Tibial nerve (tissue), 4 donors: ENCODE measurements at regions not wholly inside any gene's neighbourhood (a gene's known extent, or its start where the extent isn't known, plus 50 kb on each side); places are given as distances from the start of the nearest gene placed in this dataset.

ENCODE experiments used
- DNase-seq, 2 donors: peaks; one replicate each; pipeline ENCODE4 v3.0.0-alpha.2; 2019; ENCODE audit warnings: low spot score in 2 of 2
- H3K27ac ChIP-seq, 4 donors: fragments of 200-600 bp; sonication (generic) in 3 of 4; one replicate each; pipeline ENCODE4 v1.5.1; 2017 to 2019; ENCODE audit warnings: mild to moderate bottlenecking in 1 of 4
- H3K27me3 ChIP-seq, 2 donors: fragments of 200-600 bp; sonication (generic) in 1 of 2; one replicate each; pipeline versions ENCODE4 v1.5.1 to v1.6.0; 2017 to 2019
- H3K36me3 ChIP-seq, 3 donors: fragments of 200-600 bp; sonication (generic); one replicate each; pipeline ENCODE4 v1.5.1; 2018 to 2019
- H3K4me1 ChIP-seq, 4 donors: fragments of 200-600 bp; sonication (generic) in 3 of 4; one replicate each; pipeline ENCODE4 v1.5.1; 2017 to 2019
- H3K4me3 ChIP-seq, 4 donors: fragments of 200-600 bp; sonication (generic) in 3 of 4; one replicate each; pipeline ENCODE4 v1.5.1; 2017 to 2019; ENCODE audit warnings: mild to moderate bottlenecking in 1 of 4, moderate library complexity in 1 of 4
- H3K9me3 ChIP-seq, 4 donors: fragments of 200-600 bp; sonication (generic) in 3 of 4; one replicate each; pipeline ENCODE4 v1.5.1; 2017 to 2019
- CTCF ChIP-seq, 5 experiments: fragments of 200-600 bp in 3 of 5; fragments of 450-650 bp in 2 of 5; sonication (generic) in 3 of 5; IDR thresholded peaks; one replicate each; pipeline ENCODE4 v1.5.1; 2016 to 2019; ENCODE audit warnings: antibody characterized with exemption in 5 of 5, mild to moderate bottlenecking in 3 of 5, moderate library complexity in 2 of 5
- EP300 ChIP-seq, 2 donors: sonication (generic); formaldehyde crosslinking; IDR thresholded peaks; one replicate each; pipeline ENCODE4 v1.6.1; 2017; ENCODE audit warnings: antibody characterized with exemption in 2 of 2, mild to moderate bottlenecking in 1 of 2
- POLR2A ChIP-seq, 2 donors: fragments of 450-650 bp; IDR thresholded peaks; one replicate each; pipeline ENCODE4 v1.6.1; 2017; ENCODE audit warnings: antibody characterized with exemption in 2 of 2, mild to moderate bottlenecking in 2 of 2, moderate library complexity in 2 of 2
- WGBS, 2 donors: methylation state at CpG; one replicate each; pipeline ENCODE4 v1.1.5; 2018; 5-methylcytosine and 5-hydroxymethylcytosine counted together

- Histone ChIP-seq H3K36me3 (no peaks in the 10 kb centered on the region), H3K27me3 (no peaks in the 10 kb centered on the region), H3K4me3 (no peak overlapping the region), H3K9me3 (no peaks in the 10 kb centered on the region), H3K4me1 (no peaks in the 10 kb centered on the region), H3K27ac (no peak overlapping the region)
- 5 to 48% methylated on average over 1 of the region's 1 CpG for WGBS, 2 donors
- no peak for DNase-seq
- no peak for TF ChIP-seq EP300 (IDR thresholded peaks at IDR 0.05)
- no peak for TF ChIP-seq POLR2A (IDR thresholded peaks at IDR 0.05)
- no peak for TF ChIP-seq CTCF (IDR thresholded peaks at IDR 0.05)
Observed at GRCh38 chr4:82036181-82036580, 337.6 kb downstream of the HNRNPD start.

GRCh38 chr4:82034878-82035277 is 338.9 kb downstream of the HNRNPD start:
- Histone ChIP-seq H3K4me3 (no peak overlapping the region), H3K27ac (no peak overlapping the region), H3K9me3 (no peaks in the 10 kb centered on the region), H3K36me3 (no peaks in the 10 kb centered on the region), H3K4me1 (no peaks in the 10 kb centered on the region), H3K27me3 (no peaks in the 10 kb centered on the region)
- 81 to 91% methylated on average over 2 of the region's 2 CpGs for WGBS, 2 donors
- TF ChIP-seq CTCF (IDR thresholded peaks at IDR 0.05) (no peak), POLR2A (IDR thresholded peaks at IDR 0.05) (no peak), EP300 (IDR thresholded peaks at IDR 0.05) (no peak)
- no peak for DNase-seq

GRCh38 chr4:82033862-82034261 is 339.9 kb downstream of the HNRNPD start:
- no peaks in the 10 kb centered on the region for H3K36me3 ChIP-seq
- no peaks in the 10 kb centered on the region for H3K4me1 ChIP-seq
- DNase-seq, result no peak
- H3K4me3 ChIP-seq, result no peak overlapping the region
- no peak overlapping the region for H3K27ac ChIP-seq
- WGBS, 2 donors, result 71 to 74% methylated on average over 2 of the region's 2 CpGs
- TF ChIP-seq EP300 (IDR thresholded peaks at IDR 0.05) (no peak), CTCF (IDR thresholded peaks at IDR 0.05) (no peak), POLR2A (IDR thresholded peaks at IDR 0.05) (no peak)
- no peaks in the 10 kb centered on the region for H3K9me3 ChIP-seq
- no peaks in the 10 kb centered on the region for H3K27me3 ChIP-seq

GRCh38 chr4:82031376-82031927 is 342.3 kb downstream of the HNRNPD start:
- WGBS, 2 donors, result 58 to 65% methylated on average over 2 of the region's 2 CpGs
- H3K4me1 ChIP-seq, result no peaks in the 10 kb centered on the region

GRCh38 chr4:82017680-82018079 is 356.1 kb downstream of the HNRNPD start:
- Histone ChIP-seq H3K4me3 (no peak overlapping the region), H3K9me3 (peaks cover 0 to 13% (median 0%) of the 10 kb centered on the region in 4 donors), H3K27ac (no peak overlapping the region), H3K4me1 (no peaks in the 10 kb centered on the region), H3K27me3 (no peaks in the 10 kb centered on the region), H3K36me3 (no peaks in the 10 kb centered on the region)
- WGBS, 2 donors, result 68 to 76% methylated on average over 2 of the region's 2 CpGs
- no peak for DNase-seq
- no peak for TF ChIP-seq POLR2A (IDR thresholded peaks at IDR 0.05)
- no peak for TF ChIP-seq EP300 (IDR thresholded peaks at IDR 0.05)
- TF ChIP-seq CTCF (IDR thresholded peaks at IDR 0.05), result no peak

More at GRCh38 chr4:82031376-82031927, 342.3 kb downstream of the HNRNPD start:
- no peaks in the 10 kb centered on the region for H3K27me3 ChIP-seq
- no peak overlapping the region for H3K4me3 ChIP-seq
- H3K9me3 ChIP-seq, result no peaks in the 10 kb centered on the region
- no peaks in the 10 kb centered on the region for H3K36me3 ChIP-seq
- no peak overlapping the region for H3K27ac ChIP-seq
- no peak for DNase-seq
- TF ChIP-seq EP300 (IDR thresholded peaks at IDR 0.05) (no peak), POLR2A (IDR thresholded peaks at IDR 0.05) (no peak), CTCF (IDR thresholded peaks at IDR 0.05) (no peak)
